H9 (cell line): ENCODE measurements at regions not wholly inside any gene's neighbourhood (a gene's known extent, or its start where the extent isn't known, plus 50 kb on each side); places are given as distances from the start of the nearest gene placed in this dataset.

ENCODE experiments used
- DNase-seq: peaks from one replicate; pipeline ENCODE4 v3.0.0-alpha.2; 2017
- H2AFZ ChIP-seq: one replicate; pipeline ENCODE4 v1.6.1; 2013; ENCODE audit warnings: mild to moderate bottlenecking, low read length, control low read depth, moderate library complexity
- H2AK5ac ChIP-seq: 2 replicates; pipeline ENCODE4 v1.6.1; 2013; ENCODE audit warnings: low read length, control low read depth, mixed read lengths; ENCODE audit not compliant: insufficient read length
- H2BK120ac ChIP-seq: one replicate; pipeline ENCODE4 v1.6.1; 2013; ENCODE audit warnings: low read depth, mild to moderate bottlenecking, low read length, control low read depth, inconsistent platforms; ENCODE audit not compliant: poor library complexity, severe bottlenecking
- H2BK12ac ChIP-seq: 2 replicates; pipeline ENCODE4 v1.6.1; 2013; ENCODE audit warnings: low read length, control low read depth, mixed read lengths, low read depth; ENCODE audit not compliant: insufficient read length
- H2BK15ac ChIP-seq: 2 replicates; pipeline ENCODE4 v1.6.1; 2013; ENCODE audit warnings: low read depth, low read length, control low read depth
- H2BK20ac ChIP-seq: one replicate; pipeline ENCODE4 v1.6.1; 2013; ENCODE audit warnings: low read depth, mild to moderate bottlenecking, low read length, control low read depth, inconsistent platforms; ENCODE audit not compliant: poor library complexity, severe bottlenecking
- H2BK5ac ChIP-seq: 2 replicates; pipeline ENCODE4 v1.6.1; 2013; ENCODE audit warnings: low read length, control low read depth, mixed read lengths; ENCODE audit not compliant: insufficient read length
- H3K14ac ChIP-seq: 2 replicates; pipeline ENCODE4 v1.6.1; 2013; ENCODE audit warnings: low read length, control low read depth; ENCODE audit not compliant: insufficient read depth
- H3K18ac ChIP-seq: 2 replicates; pipeline ENCODE4 v1.6.1; 2013; ENCODE audit warnings: low read depth, mild to moderate bottlenecking, mixed read lengths, low read length, control low read depth; ENCODE audit not compliant: insufficient read length
- H3K23ac ChIP-seq: 2 replicates; pipeline ENCODE4 v1.6.1; 2013; ENCODE audit warnings: low read length, control low read depth, mixed read lengths, low read depth; ENCODE audit not compliant: insufficient read length
- H3K23me2 ChIP-seq: 2 replicates; pipeline ENCODE4 v1.6.1; 2013; ENCODE audit warnings: low read depth, mild to moderate bottlenecking, mixed read lengths, low read length, control low read depth; ENCODE audit not compliant: insufficient read length, poor library complexity, severe bottlenecking
- H3K27ac ChIP-seq: 2 replicates; pipeline ENCODE4 v1.5.1; 2013; ENCODE audit warnings: low read length, control low read depth, mixed read lengths, low read depth; ENCODE audit not compliant: insufficient read length
- H3K27me3 ChIP-seq: 2 replicates; pipeline ENCODE4 v1.6.1; 2013; ENCODE audit warnings: low read length, control low read depth, inconsistent platforms; ENCODE audit not compliant: insufficient read depth
- H3K4ac ChIP-seq: 2 replicates; pipeline ENCODE4 v1.6.1; 2013; ENCODE audit warnings: low read depth, mild to moderate bottlenecking, control low read depth, inconsistent platforms, low read length, moderate library complexity
- H3K4me1 ChIP-seq: 2 replicates; pipeline ENCODE4 v1.6.1; 2013; ENCODE audit warnings: low read length, control low read depth, inconsistent platforms; ENCODE audit not compliant: insufficient read depth
- H3K4me2 ChIP-seq: 2 replicates; pipeline ENCODE4 v1.6.1; 2013; ENCODE audit warnings: low read length, control low read depth, mixed read lengths; ENCODE audit not compliant: insufficient read length, insufficient read depth
- H3K56ac ChIP-seq: 2 replicates; pipeline ENCODE4 v1.6.1; 2013; ENCODE audit warnings: low read depth, mild to moderate bottlenecking, mixed read lengths, low read length, control low read depth; ENCODE audit not compliant: insufficient read length
- H3K79me1 ChIP-seq: 2 replicates; pipeline ENCODE4 v1.6.1; 2013; ENCODE audit warnings: low read depth, mild to moderate bottlenecking, moderate library complexity, low read length, control low read depth, inconsistent platforms; ENCODE audit not compliant: insufficient read depth, poor library complexity, severe bottlenecking
- H3K79me2 ChIP-seq: 2 replicates; pipeline ENCODE4 v1.6.1; 2013; ENCODE audit warnings: low read length, control low read depth, inconsistent platforms; ENCODE audit not compliant: insufficient read depth
- H3K9ac ChIP-seq: 2 replicates; pipeline ENCODE4 v1.6.1; 2013; ENCODE audit warnings: low read length, control low read depth, mixed read lengths; ENCODE audit not compliant: insufficient read length; ENCODE audit errors: extremely low read depth
- H3K9me3 ChIP-seq: one replicate; pipeline ENCODE4 v1.6.1; 2013; ENCODE audit warnings: low read depth, low read length, inconsistent platforms; ENCODE audit not compliant: control insufficient read depth
- H3T11ph ChIP-seq: one replicate; pipeline ENCODE4 v1.6.1; 2013; ENCODE audit warnings: mild to moderate bottlenecking, low read length, control low read depth, inconsistent platforms
- H4K20me1 ChIP-seq: one replicate; pipeline ENCODE4 v1.6.1; 2013; ENCODE audit not compliant: control insufficient read depth, insufficient read length, insufficient read depth
- H4K5ac ChIP-seq: 2 replicates; pipeline ENCODE4 v1.6.1; 2013; ENCODE audit warnings: low read depth, mild to moderate bottlenecking, mixed read lengths, low read length, control low read depth; ENCODE audit not compliant: insufficient read length
- H4K8ac ChIP-seq: replicated peaks from 2 replicates; pipeline ENCODE4 v1.6.1; 2013; ENCODE audit warnings: low read length, control low read depth, mixed read lengths, low read depth; ENCODE audit not compliant: insufficient read length
- H4K91ac ChIP-seq: 2 replicates; pipeline ENCODE4 v1.6.1; 2013; ENCODE audit warnings: low read depth, mild to moderate bottlenecking, moderate library complexity, mixed read lengths, low read length, control low read depth; ENCODE audit not compliant: insufficient read length
- H3K27ac Mint-ChIP-seq, 3 experiments: 2 replicates in 2 of 3; 3 replicates in 1 of 3; pipeline ENCODE4 v1.8.0; 2020 to 2021; ENCODE audit warnings: mixed read lengths in 3 of 3, mild to moderate bottlenecking in 1 of 3, moderate library complexity in 1 of 3
- H3K27me3 Mint-ChIP-seq: 2 replicates; pipeline ENCODE4 v1.8.0; 2021; ENCODE audit warnings: low read depth, mild to moderate bottlenecking, moderate library complexity, mixed read lengths
- H3K36me3 Mint-ChIP-seq, 3 experiments: 2 replicates in 2 of 3; 3 replicates in 1 of 3; pipeline ENCODE4 v1.8.0; 2020 to 2021; ENCODE audit warnings: low read depth in 3 of 3, mixed read lengths in 3 of 3; ENCODE audit not compliant: insufficient read depth in 1 of 3
- H3K4me1 Mint-ChIP-seq, 2 experiments: 2 replicates each; pipeline ENCODE4 v1.8.0; 2020; ENCODE audit warnings: mixed read lengths in 2 of 2
- H3K4me3 Mint-ChIP-seq, 2 experiments: 2 replicates in 1 of 2; 3 replicates in 1 of 2; pipeline ENCODE4 v1.8.0; 2020 to 2021; ENCODE audit warnings: mild to moderate bottlenecking in 2 of 2, mixed read lengths in 2 of 2, moderate library complexity in 1 of 2
- H3K9me3 Mint-ChIP-seq, 2 experiments: 2 replicates in 1 of 2; 3 replicates in 1 of 2; pipeline ENCODE4 v1.8.0; 2020; ENCODE audit warnings: mild to moderate bottlenecking in 2 of 2, mixed read lengths in 2 of 2, moderate library complexity in 1 of 2
- WGBS: extraction: QIAGEN DNeasy Blood & Tissue Kit; methylation state at CpG from one replicate; pipeline ENCODE4 v1.1.7; 2013; ENCODE audit warnings: missing lambda C conversion rate, low lambda C conversion rate, mixed read lengths; ENCODE audit not compliant: insufficient read length; ENCODE audit errors: extremely low coverage; 5-methylcytosine and 5-hydroxymethylcytosine counted together
- TF ChIP-seq, protein P1 (sequence below): fragments of 200-600 bp; sonication (generic); conservative IDR thresholded peaks from 3 replicates; pipeline ENCODE4 v1.8.0; 2021; ENCODE audit warnings: antibody characterized with exemption, mild to moderate bottlenecking

DNA sequence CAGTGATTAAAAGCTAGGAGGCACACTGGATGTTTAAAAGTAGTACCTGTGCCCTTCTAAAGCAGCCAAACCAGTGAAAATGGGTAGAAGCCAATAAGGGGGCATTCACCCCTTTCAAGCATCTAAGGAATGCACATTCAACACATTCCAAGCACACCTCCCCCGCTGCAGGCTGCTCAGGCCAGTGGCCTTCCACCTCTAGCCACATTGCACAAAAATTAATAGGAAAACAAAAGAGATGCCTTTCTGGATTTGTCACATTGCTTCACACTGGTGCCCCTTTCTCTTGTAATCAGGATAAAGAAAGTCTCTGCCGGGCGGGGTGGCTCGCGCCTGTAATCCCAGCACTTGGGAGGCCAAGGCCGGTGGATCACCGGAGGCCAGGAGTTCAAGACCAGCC is 834.0 kb downstream of the USP25 start:
- H2BK5ac ChIP-seq: no peak overlapping the region
- no peak overlapping the region for H2BK120ac ChIP-seq
- no peak overlapping the region for H3T11ph ChIP-seq
- H2BK20ac ChIP-seq: no peak overlapping the region
- no peak overlapping the region for H2AK5ac ChIP-seq
- no peak overlapping the region for H3K4ac ChIP-seq
- peak; percentile 69 for DNase-seq
- peak overlapping the region; percentile 50 for H2BK12ac ChIP-seq
- no peaks in the 10 kb centered on the region for H3K27me3 Mint-ChIP-seq
- H3K4me1 ChIP-seq: no peaks in the 10 kb centered on the region; the same call in 1 of the 2 replicates
- TF ChIP-seq, protein P1, sequence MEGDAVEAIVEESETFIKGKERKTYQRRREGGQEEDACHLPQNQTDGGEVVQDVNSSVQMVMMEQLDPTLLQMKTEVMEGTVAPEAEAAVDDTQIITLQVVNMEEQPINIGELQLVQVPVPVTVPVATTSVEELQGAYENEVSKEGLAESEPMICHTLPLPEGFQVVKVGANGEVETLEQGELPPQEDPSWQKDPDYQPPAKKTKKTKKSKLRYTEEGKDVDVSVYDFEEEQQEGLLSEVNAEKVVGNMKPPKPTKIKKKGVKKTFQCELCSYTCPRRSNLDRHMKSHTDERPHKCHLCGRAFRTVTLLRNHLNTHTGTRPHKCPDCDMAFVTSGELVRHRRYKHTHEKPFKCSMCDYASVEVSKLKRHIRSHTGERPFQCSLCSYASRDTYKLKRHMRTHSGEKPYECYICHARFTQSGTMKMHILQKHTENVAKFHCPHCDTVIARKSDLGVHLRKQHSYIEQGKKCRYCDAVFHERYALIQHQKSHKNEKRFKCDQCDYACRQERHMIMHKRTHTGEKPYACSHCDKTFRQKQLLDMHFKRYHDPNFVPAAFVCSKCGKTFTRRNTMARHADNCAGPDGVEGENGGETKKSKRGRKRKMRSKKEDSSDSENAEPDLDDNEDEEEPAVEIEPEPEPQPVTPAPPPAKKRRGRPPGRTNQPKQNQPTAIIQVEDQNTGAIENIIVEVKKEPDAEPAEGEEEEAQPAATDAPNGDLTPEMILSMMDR: no peak
- H3K18ac ChIP-seq: peak overlapping the region; percentile 38
- peaks cover 2% of the 10 kb centered on the region for H3K23me2 ChIP-seq
- no peak overlapping the region for H4K8ac ChIP-seq
- WGBS: no CpG with 5 or more reads among the region's 7 CpGs
- H3K27ac ChIP-seq: no peak overlapping the region
- H3K9me3 Mint-ChIP-seq: no peaks in the 10 kb centered on the region
- no peak overlapping the region for H2BK15ac ChIP-seq
- H4K91ac ChIP-seq: no peak overlapping the region
- H4K20me1 ChIP-seq: no peaks in the 10 kb centered on the region
- no peaks in the 10 kb centered on the region for H3K27me3 ChIP-seq
- H3K4me2 ChIP-seq: no peak overlapping the region
- no peaks in the 10 kb centered on the region for H3K9me3 ChIP-seq
- peak overlapping the region; percentile 36; the same call in 1 of the 2 replicates for H3K14ac ChIP-seq
- no peaks in the 10 kb centered on the region; a peak in 1 of 7 replicates for H3K36me3 Mint-ChIP-seq
- H4K5ac ChIP-seq: no peak overlapping the region
- H3K4me3 Mint-ChIP-seq: peak overlapping the region in 1 of 2 experiments; percentile 60; a peak in 2 of 5 replicates
- no peak overlapping the region for H3K9ac ChIP-seq
- peak overlapping the region; percentile 72 to 96 (median 83); a peak in 6 of 7 replicates for H3K27ac Mint-ChIP-seq
- no peak overlapping the region for H3K56ac ChIP-seq
- no peaks in the 10 kb centered on the region for H3K79me2 ChIP-seq
- peaks cover 13 to 17% of the 10 kb centered on the region in 2 experiments for H3K4me1 Mint-ChIP-seq
- H3K23ac ChIP-seq: no peak overlapping the region
- no peak overlapping the region for H2AFZ ChIP-seq
- no peaks in the 10 kb centered on the region for H3K79me1 ChIP-seq
